ENCODE measurements at regions not wholly inside any gene's neighbourhood (a gene's known extent, or its start where the extent isn't known, plus 50 kb on each side); places are given as distances from the start of the nearest gene placed in this dataset.
A peak's percentile ranks its signal among the peaks of the same experiment; 100 is the strongest.

- TF ChIP-seq, protein P1, sequence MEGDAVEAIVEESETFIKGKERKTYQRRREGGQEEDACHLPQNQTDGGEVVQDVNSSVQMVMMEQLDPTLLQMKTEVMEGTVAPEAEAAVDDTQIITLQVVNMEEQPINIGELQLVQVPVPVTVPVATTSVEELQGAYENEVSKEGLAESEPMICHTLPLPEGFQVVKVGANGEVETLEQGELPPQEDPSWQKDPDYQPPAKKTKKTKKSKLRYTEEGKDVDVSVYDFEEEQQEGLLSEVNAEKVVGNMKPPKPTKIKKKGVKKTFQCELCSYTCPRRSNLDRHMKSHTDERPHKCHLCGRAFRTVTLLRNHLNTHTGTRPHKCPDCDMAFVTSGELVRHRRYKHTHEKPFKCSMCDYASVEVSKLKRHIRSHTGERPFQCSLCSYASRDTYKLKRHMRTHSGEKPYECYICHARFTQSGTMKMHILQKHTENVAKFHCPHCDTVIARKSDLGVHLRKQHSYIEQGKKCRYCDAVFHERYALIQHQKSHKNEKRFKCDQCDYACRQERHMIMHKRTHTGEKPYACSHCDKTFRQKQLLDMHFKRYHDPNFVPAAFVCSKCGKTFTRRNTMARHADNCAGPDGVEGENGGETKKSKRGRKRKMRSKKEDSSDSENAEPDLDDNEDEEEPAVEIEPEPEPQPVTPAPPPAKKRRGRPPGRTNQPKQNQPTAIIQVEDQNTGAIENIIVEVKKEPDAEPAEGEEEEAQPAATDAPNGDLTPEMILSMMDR (IDR thresholded peaks at IDR 0.05): no peak
- H3K4me1 Mint-ChIP-seq (ENCODE audit: low read depth): peaks cover 36% of the 10 kb centered on the region
- H3K9me3 Mint-ChIP-seq: no peaks in the 10 kb centered on the region
- peaks cover 4% of the 10 kb centered on the region for H3K36me3 Mint-ChIP-seq (ENCODE audit: low read depth)
- POLR2A ChIA-PET: no interaction called here
- H3K27me3 Mint-ChIP-seq: no peaks in the 10 kb centered on the region
- Histone ChIP-seq H3K4me3 (ENCODE audit: low read length) (no peak overlapping the region), H3K4me1 (ENCODE audit: insufficient read depth, low read length) (peaks cover 4% of the 10 kb centered on the region), H3K27me3 (ENCODE audit: control insufficient read depth in 1 of 2, insufficient read depth in 2 of 2, low read length in 2 of 2) (no peaks in the 10 kb centered on the region), H3K27ac (ENCODE audit: low read depth in 1 of 2, low read length in 2 of 2) (no peak overlapping the region), H3K9me3 (ENCODE audit: control insufficient read depth in 1 of 2, insufficient read depth in 1 of 2, low read length in 2 of 2) (peaks cover 3 to 8% of the 10 kb centered on the region in 2 experiments), H3K36me3 (ENCODE audit: insufficient read depth, low read length) (no peaks in the 10 kb centered on the region)
- no peak overlapping the region for H3K27ac Mint-ChIP-seq
- DNase-seq: peak in 1 of 14 experiments; percentile 29
- ATAC-seq (ENCODE audit: poor library complexity): no peak
- intact Hi-C loops (cut with DNase I, micrococcal nuclease): loop anchor here in 1 of 2 experiments (5.0 kb wide), 1 partner anchor 37 kb away; no protein-coding TSS in a partner anchor
- CTCF ChIA-PET: no interaction called here
- no peak overlapping the region for H3K4me3 Mint-ChIP-seq
Observed at GRCh38 chr3:153244961-153245360, 82.9 kb downstream of the RAP2B start.

- no peaks in the 10 kb centered on the region for H3K36me3 ChIP-seq (ENCODE audit: insufficient read depth, low read length)
- ATAC-seq (ENCODE audit: poor library complexity) (no peak), DNase-seq (no peak)
- H3K4me3 Mint-ChIP-seq: no peak overlapping the region
- no peak overlapping the region for H3K27ac ChIP-seq (ENCODE audit: low read depth in 1 of 2, low read length in 2 of 2)
- no peaks in the 10 kb centered on the region for H3K27me3 Mint-ChIP-seq
- ChIA-PET CTCF (no interaction called here), POLR2A (no interaction called here)
- H3K9me3 Mint-ChIP-seq: no peaks in the 10 kb centered on the region
- peaks cover 43% of the 10 kb centered on the region for H3K4me1 Mint-ChIP-seq (ENCODE audit: low read depth)
- H3K9me3 ChIP-seq (ENCODE audit: control insufficient read depth in 1 of 2, insufficient read depth in 1 of 2, low read length in 2 of 2): peaks cover 3 to 8% of the 10 kb centered on the region in 2 experiments
- TF ChIP-seq, protein P1 (IDR thresholded peaks at IDR 0.05): no peak
- H3K27me3 ChIP-seq (ENCODE audit: control insufficient read depth in 1 of 2, insufficient read depth in 2 of 2, low read length in 2 of 2): no peaks in the 10 kb centered on the region
- intact Hi-C loops (cut with DNase I, micrococcal nuclease): loop anchor here in 1 of 2 experiments (5.0 kb wide), 1 partner anchor 37 kb away; no protein-coding TSS in a partner anchor
- H3K36me3 Mint-ChIP-seq (ENCODE audit: low read depth): peaks cover 4% of the 10 kb centered on the region
- H3K4me3 ChIP-seq (ENCODE audit: low read length): no peak overlapping the region
- H3K4me1 ChIP-seq (ENCODE audit: insufficient read depth, low read length): peaks cover 4% of the 10 kb centered on the region
- no peak overlapping the region for H3K27ac Mint-ChIP-seq
Observed at GRCh38 chr3:153245661-153246060, 83.6 kb downstream of the RAP2B start.

DNA sequence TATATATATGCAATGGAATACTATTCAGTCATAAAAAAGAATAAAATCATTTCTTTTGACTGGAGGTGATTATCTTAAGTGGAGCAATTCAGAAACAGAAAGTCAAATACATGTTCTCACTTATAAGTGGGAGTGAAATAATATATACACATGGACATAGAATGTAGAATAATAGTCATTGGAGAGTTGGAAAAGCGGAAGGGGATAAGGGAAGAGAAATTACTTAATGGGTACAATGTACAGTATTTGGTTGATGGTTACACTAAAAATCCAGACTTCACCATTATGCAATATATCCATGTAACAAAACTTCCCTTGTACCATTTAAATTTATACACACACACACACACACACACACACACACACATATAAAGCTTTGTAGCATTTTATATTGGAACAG, 84.3 kb downstream of the RAP2B start:
- H3K4me3 ChIP-seq (ENCODE audit: low read length): no peak overlapping the region
- peaks cover 3 to 8% of the 10 kb centered on the region in 2 experiments for H3K9me3 ChIP-seq (ENCODE audit: control insufficient read depth in 1 of 2, insufficient read depth in 1 of 2, low read length in 2 of 2)
- ATAC-seq (ENCODE audit: poor library complexity) (no peak), DNase-seq (no peak)
- Mint-ChIP-seq H3K9me3 (no peaks in the 10 kb centered on the region), H3K27me3 (no peaks in the 10 kb centered on the region), H3K27ac (no peak overlapping the region), H3K4me3 (no peak overlapping the region), H3K4me1 (ENCODE audit: low read depth) (peaks cover 44% of the 10 kb centered on the region), H3K36me3 (ENCODE audit: low read depth) (peaks cover 4% of the 10 kb centered on the region)
- H3K27me3 ChIP-seq (ENCODE audit: control insufficient read depth in 1 of 2, insufficient read depth in 2 of 2, low read length in 2 of 2): no peaks in the 10 kb centered on the region
- no peaks in the 10 kb centered on the region for H3K36me3 ChIP-seq (ENCODE audit: insufficient read depth, low read length)
- TF ChIP-seq, protein P1 (IDR thresholded peaks at IDR 0.05): no peak
- H3K4me1 ChIP-seq (ENCODE audit: insufficient read depth, low read length): peaks cover 4% of the 10 kb centered on the region
- POLR2A ChIA-PET: no interaction called here
- CTCF ChIA-PET: no interaction called here
- intact Hi-C loops (cut with DNase I, micrococcal nuclease): loop anchor here in 1 of 2 experiments (5.0 kb wide), 1 partner anchor 36 kb away; no protein-coding TSS in a partner anchor
- H3K27ac ChIP-seq (ENCODE audit: low read depth in 1 of 2, low read length in 2 of 2): no peak overlapping the region
